ENCODE measurements at regions not wholly inside any gene's neighbourhood (a gene's known extent, or its start where the extent isn't known, plus 50 kb on each side); places are given as distances from the start of the nearest gene placed in this dataset.

- Histone ChIP-seq H3K27me3 (ENCODE audit: insufficient read depth, poor library complexity, severe bottlenecking) (no peaks in the 10 kb centered on the region), H3K27ac (replicated peaks) (no peak overlapping the region), H3K4me3 (replicated peaks; ENCODE audit: insufficient read depth, low read length) (no peak overlapping the region)
- TF ChIP-seq SPI1 (IDR thresholded peaks at IDR 0.05; ENCODE audit: borderline replicate concordance, low read depth) (no peak), CTCF (IDR thresholded peaks at IDR 0.05; ENCODE audit: insufficient read depth, low read length) (no peak), GABPA (IDR thresholded peaks at IDR 0.05; ENCODE audit: low read depth) (no peak), REST (IDR thresholded peaks at IDR 0.05; ENCODE audit: insufficient replicate concordance, low read depth) (no peak), POLR2AphosphoS5 (IDR thresholded peaks at IDR 0.05; ENCODE audit: low read depth) (no peak)
- DNase-seq (ENCODE audit: low read depth in 1 of 2, low spot score in 1 of 2) = no peak
Observed at GRCh38 chr5:133760532-133760931, 148.2 kb upstream of the FSTL4 start.

DNA sequence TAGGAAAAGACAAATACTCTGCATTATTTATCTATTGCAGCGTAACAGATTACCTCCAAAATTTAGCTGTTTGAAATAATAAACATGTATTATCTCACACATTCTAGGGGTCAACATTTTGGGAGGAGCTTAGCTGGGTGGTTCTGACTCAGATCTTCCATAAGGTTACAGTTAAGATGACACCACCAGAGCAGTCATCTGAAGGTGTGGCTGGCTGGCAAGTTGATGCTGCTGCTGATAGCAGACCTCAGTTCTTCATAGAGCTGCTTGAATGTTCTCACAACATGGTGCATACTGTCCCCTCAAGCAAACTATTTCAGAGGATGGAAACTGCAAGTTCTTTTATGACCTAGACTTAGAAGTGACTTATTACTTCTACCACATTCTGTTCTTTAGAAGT lies 146.3 kb upstream of the FSTL4 start:
- Histone ChIP-seq H3K4me3 (replicated peaks; ENCODE audit: insufficient read depth, low read length) (no peak overlapping the region), H3K27ac (replicated peaks) (no peak overlapping the region), H3K27me3 (ENCODE audit: insufficient read depth, poor library complexity, severe bottlenecking) (no peaks in the 10 kb centered on the region)
- DNase-seq (ENCODE audit: low read depth in 1 of 2, low spot score in 1 of 2) = no peak
- TF ChIP-seq CTCF (IDR thresholded peaks at IDR 0.05; ENCODE audit: insufficient read depth, low read length) (no peak), SPI1 (IDR thresholded peaks at IDR 0.05; ENCODE audit: borderline replicate concordance, low read depth) (no peak), REST (IDR thresholded peaks at IDR 0.05; ENCODE audit: insufficient replicate concordance, low read depth) (no peak), POLR2AphosphoS5 (IDR thresholded peaks at IDR 0.05; ENCODE audit: low read depth) (no peak), GABPA (IDR thresholded peaks at IDR 0.05; ENCODE audit: low read depth) (no peak)

DNA sequence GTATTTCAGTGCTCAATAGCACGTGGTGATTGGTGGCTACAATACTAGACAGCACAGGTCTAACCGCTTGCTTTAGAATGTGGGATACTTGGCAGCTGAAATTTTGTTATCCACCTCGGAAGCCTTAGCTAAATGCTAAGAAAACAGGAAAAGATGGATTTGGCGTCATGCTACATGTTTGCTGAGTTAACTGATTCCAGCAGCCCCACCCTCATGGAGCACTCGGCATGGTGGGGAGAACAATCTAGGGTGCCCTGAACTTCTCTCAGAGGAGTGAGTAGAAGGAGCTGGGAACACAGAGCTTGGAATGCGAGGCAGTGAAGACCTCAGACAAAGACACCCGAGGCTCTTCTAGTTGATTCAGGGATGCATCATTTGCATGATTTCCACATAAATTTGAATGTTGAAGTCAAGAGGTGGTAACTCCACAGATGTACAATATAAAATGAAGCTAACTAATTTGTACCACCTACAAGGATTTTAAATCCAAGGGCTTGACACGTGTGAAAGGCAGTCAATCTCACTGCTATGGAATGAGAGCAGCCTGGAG lies 145.1 kb upstream of the FSTL4 start:
- H3K27me3 ChIP-seq (ENCODE audit: insufficient read depth, poor library complexity, severe bottlenecking) = no peaks in the 10 kb centered on the region
- H3K4me3 ChIP-seq (replicated peaks; ENCODE audit: insufficient read depth, low read length) = no peak overlapping the region
- TF ChIP-seq GABPA (IDR thresholded peaks at IDR 0.05; ENCODE audit: low read depth) (no peak), POLR2AphosphoS5 (IDR thresholded peaks at IDR 0.05; ENCODE audit: low read depth) (no peak), CTCF (IDR thresholded peaks at IDR 0.05; ENCODE audit: insufficient read depth, low read length) (no peak), REST (IDR thresholded peaks at IDR 0.05; ENCODE audit: insufficient replicate concordance, low read depth) (no peak), SPI1 (IDR thresholded peaks at IDR 0.05; ENCODE audit: borderline replicate concordance, low read depth) (no peak)
- DNase-seq (ENCODE audit: low read depth in 1 of 2, low spot score in 1 of 2) = no peak
- no peak overlapping the region for H3K27ac ChIP-seq (replicated peaks)

Data from HL-60 (cell line).